Large intestine (tissue), 3 donors: ENCODE measurements at regions not wholly inside any gene's neighbourhood (a gene's known extent, or its start where the extent isn't known, plus 50 kb on each side); places are given as distances from the start of the nearest gene placed in this dataset.

Experiments used
- DNase-seq, 2 donors: peaks; one replicate each; pipeline versions ENCODE4 v3.0.0 to v3.0.0-alpha.2; 2013
- H3K27ac ChIP-seq: one replicate; pipeline ENCODE4 v1.5.1; 2013; ENCODE audit warnings: low read length
- H3K27me3 ChIP-seq: 2 replicates; pipeline ENCODE4 v1.6.1; 2013; ENCODE audit warnings: low read length; ENCODE audit not compliant: control insufficient read depth, insufficient read depth
- H3K36me3 ChIP-seq: 2 replicates; pipeline ENCODE4 v1.6.1; 2013; ENCODE audit warnings: low read length; ENCODE audit not compliant: control insufficient read depth, insufficient read depth
- H3K4me1 ChIP-seq: one replicate; pipeline ENCODE4 v1.6.1; 2013; ENCODE audit warnings: low read length; ENCODE audit not compliant: control insufficient read depth, insufficient read depth
- H3K4me3 ChIP-seq: one replicate; pipeline ENCODE4 v1.5.1; 2013; ENCODE audit warnings: low read length
- H3K9me3 ChIP-seq: one replicate; pipeline ENCODE4 v1.6.1; 2013; ENCODE audit warnings: mild to moderate bottlenecking, low read depth, low read length, moderate library complexity; ENCODE audit not compliant: control insufficient read depth
- WGBS: methylation state at CpG from one replicate; pipeline ENCODE4 v1.1.5; 2013; ENCODE audit warnings: low lambda C conversion rate; ENCODE audit not compliant: insufficient coverage; 5-methylcytosine and 5-hydroxymethylcytosine counted together

GRCh38 chr22:26890870-26891269 lies 233.5 kb downstream of the MIAT start:
- peak in 1 of 2 donors; percentile 39 for DNase-seq
- H3K27me3 ChIP-seq: no peaks in the 10 kb centered on the region
- no CpG with 5 or more reads among the region's 5 CpGs for WGBS
- H3K4me1 ChIP-seq: no peaks in the 10 kb centered on the region
- no peak overlapping the region for H3K27ac ChIP-seq
- H3K4me3 ChIP-seq: no peak overlapping the region
- H3K36me3 ChIP-seq: no peaks in the 10 kb centered on the region
- H3K9me3 ChIP-seq: no peaks in the 10 kb centered on the region

DNA sequence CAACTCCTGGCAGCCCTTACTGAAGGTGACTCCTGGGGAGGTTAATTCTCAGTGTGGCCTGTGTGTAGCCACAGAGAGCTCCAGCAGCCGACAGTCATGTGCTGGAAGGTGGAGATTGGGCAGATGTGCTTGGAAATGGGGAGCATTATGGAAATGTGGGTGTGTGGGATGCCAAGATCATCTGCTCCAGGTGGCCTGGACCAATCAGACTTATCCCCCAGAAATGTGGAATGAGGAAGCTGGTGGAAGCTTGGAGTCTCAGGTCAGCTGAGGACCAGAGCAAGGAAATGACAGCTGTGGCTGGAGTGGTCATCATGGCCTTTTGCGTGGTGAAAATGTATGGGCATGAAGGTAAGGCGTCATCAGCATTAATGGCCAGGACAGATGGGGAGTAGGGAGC lies 234.0 kb downstream of the MIAT start:
- no peak overlapping the region for H3K27ac ChIP-seq
- no peaks in the 10 kb centered on the region for H3K27me3 ChIP-seq
- H3K9me3 ChIP-seq: no peaks in the 10 kb centered on the region
- no CpG with 5 or more reads among the region's 3 CpGs for WGBS
- no peak for DNase-seq
- no peaks in the 10 kb centered on the region for H3K36me3 ChIP-seq
- no peaks in the 10 kb centered on the region for H3K4me1 ChIP-seq
- H3K4me3 ChIP-seq: no peak overlapping the region

GRCh38 chr22:26892166-26893041 lies 235.0 kb downstream of the MIAT start:
- WGBS: no CpG with 5 or more reads among the region's 20 CpGs
- no peaks in the 10 kb centered on the region for H3K4me1 ChIP-seq
- DNase-seq: no peak

DNA sequence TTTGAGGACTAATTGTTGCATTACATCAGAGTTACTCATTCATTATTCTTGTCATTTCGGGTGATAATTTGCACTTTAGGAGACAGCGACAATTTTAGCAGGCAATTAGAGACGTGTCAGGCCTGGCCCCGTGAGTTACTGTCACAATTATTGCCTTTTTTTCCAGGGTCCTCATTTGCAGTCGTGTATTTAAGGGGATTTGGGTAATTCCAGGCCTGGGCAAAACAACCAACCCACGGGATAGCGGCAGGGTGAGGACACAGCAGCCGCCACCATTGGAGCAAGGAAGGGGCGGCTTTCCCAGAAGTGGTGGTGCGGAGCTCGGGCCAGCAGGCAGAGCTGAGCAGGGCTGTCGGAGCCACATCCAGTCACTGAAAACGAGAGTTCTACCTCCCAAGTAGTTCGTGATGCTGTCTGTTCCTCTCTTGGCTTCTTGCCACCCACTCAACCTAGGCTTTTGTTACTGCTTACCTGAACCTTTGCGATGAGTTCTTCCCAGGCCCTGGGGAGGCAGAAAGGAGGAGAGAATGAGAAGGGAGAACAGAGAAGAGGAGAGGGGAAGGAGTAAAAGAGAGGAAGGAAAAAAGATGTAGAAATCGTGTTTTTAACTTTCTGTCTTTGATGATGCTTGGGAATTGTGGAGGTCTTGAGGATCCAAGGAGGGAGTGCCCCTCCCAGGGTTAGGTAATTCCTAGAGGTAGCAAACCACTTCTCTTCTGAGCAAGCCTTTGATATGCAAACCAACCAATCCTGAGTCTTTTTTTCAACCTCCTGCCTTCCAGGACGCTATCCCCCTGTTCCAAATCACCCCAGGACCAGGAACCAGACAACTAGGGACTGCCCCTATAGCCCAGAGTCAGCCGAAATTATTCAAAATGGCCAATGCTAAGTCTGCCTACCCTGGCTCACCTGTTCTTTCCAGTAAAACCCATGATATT lies 236.1 kb downstream of the MIAT start:
- no peaks in the 10 kb centered on the region for H3K9me3 ChIP-seq
- 69% methylated on average over 4 of the region's 18 CpGs for WGBS
- no peaks in the 10 kb centered on the region for H3K4me1 ChIP-seq
- DNase-seq: no peak
- no peaks in the 10 kb centered on the region for H3K27me3 ChIP-seq
- H3K4me3 ChIP-seq: no peak overlapping the region
- H3K27ac ChIP-seq: no peak overlapping the region
- no peaks in the 10 kb centered on the region for H3K36me3 ChIP-seq

More at GRCh38 chr22:26892166-26893041, 235.0 kb downstream of the MIAT start:
- Histone ChIP-seq H3K4me3 (no peak overlapping the region), H3K36me3 (no peaks in the 10 kb centered on the region), H3K9me3 (no peaks in the 10 kb centered on the region), H3K27me3 (no peaks in the 10 kb centered on the region), H3K27ac (no peak overlapping the region)

- H3K4me3 ChIP-seq: no peak overlapping the region
- no peaks in the 10 kb centered on the region for H3K4me1 ChIP-seq
- H3K9me3 ChIP-seq: no peaks in the 10 kb centered on the region
- H3K36me3 ChIP-seq: no peaks in the 10 kb centered on the region
- no peaks in the 10 kb centered on the region for H3K27me3 ChIP-seq
- no peak overlapping the region for H3K27ac ChIP-seq
- DNase-seq: no peak
- 62% methylated on average over 2 of the region's 5 CpGs for WGBS
Measured at GRCh38 chr22:26894362-26894761, 237.0 kb downstream of the MIAT start.

GRCh38 chr22:26894766-26895485 lies 237.5 kb downstream of the MIAT start:
- Histone ChIP-seq H3K9me3 (no peaks in the 10 kb centered on the region), H3K27me3 (no peaks in the 10 kb centered on the region), H3K27ac (no peak overlapping the region), H3K4me3 (no peak overlapping the region), H3K36me3 (no peaks in the 10 kb centered on the region), H3K4me1 (no peaks in the 10 kb centered on the region)
- WGBS: 34% methylated on average over 2 of the region's 5 CpGs
- peak in 1 of 2 donors; percentile 37 for DNase-seq

DNA sequence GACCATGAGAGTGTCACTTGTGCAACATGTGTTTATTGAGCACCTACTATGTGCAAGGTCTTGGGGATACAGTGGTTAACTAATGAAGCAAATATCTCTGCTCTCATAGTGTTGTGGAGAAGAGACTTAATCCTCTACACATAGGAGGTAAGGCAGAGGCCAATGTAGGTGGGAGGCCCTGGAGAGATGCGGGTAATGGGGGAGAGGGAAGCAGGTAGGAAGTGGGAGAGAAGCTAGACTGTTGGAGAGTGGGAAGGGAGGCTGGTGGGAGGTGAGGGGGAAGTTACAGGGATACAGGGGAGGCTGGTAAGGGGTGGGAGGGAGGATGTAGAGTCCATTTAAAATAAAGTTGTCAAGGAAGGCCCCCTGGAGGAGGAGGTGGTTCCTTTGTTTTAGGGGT lies 240.0 kb downstream of the MIAT start:
- Histone ChIP-seq H3K36me3 (no peaks in the 10 kb centered on the region), H3K4me1 (peaks cover 3% of the 10 kb centered on the region), H3K27me3 (peaks cover 3% of the 10 kb centered on the region), H3K9me3 (no peaks in the 10 kb centered on the region), H3K4me3 (no peak overlapping the region), H3K27ac (no peak overlapping the region)
- 80% methylated on average over 1 of the region's 1 CpG for WGBS
- no peak for DNase-seq

GRCh38 chr22:26898946-26899605 lies 241.7 kb downstream of the MIAT start:
- no peak overlapping the region for H3K27ac ChIP-seq
- WGBS: 82% methylated on average over 4 of the region's 8 CpGs
- peaks cover 11% of the 10 kb centered on the region for H3K27me3 ChIP-seq
- peaks cover 7% of the 10 kb centered on the region for H3K4me1 ChIP-seq
- no peak overlapping the region for H3K4me3 ChIP-seq
- H3K36me3 ChIP-seq: no peaks in the 10 kb centered on the region
- no peaks in the 10 kb centered on the region for H3K9me3 ChIP-seq
- no peak for DNase-seq

GRCh38 chr22:26900787-26901186 lies 243.4 kb downstream of the MIAT start:
- no peak for DNase-seq
- Histone ChIP-seq H3K4me3 (no peak overlapping the region), H3K9me3 (no peaks in the 10 kb centered on the region), H3K4me1 (peaks cover 7% of the 10 kb centered on the region), H3K27me3 (peaks cover 12% of the 10 kb centered on the region), H3K27ac (no peak overlapping the region), H3K36me3 (no peaks in the 10 kb centered on the region)
- 90% methylated on average over 2 of the region's 5 CpGs for WGBS
